ENCODE measurements at regions not wholly inside any gene's neighbourhood (a gene's known extent, or its start where the extent isn't known, plus 50 kb on each side); places are given as distances from the start of the nearest gene placed in this dataset.

- POLR2A ChIA-PET, result no interaction called here
- Mint-ChIP-seq H3K27me3 (ENCODE audit: low read depth) (no peaks in the 10 kb centered on the region), H3K36me3 (no peaks in the 10 kb centered on the region), H3K4me3 (no peak overlapping the region), H3K27ac (no peak overlapping the region), H3K9me3 (no peaks in the 10 kb centered on the region), H3K4me1 (peaks cover 18% of the 10 kb centered on the region)
- TF ChIP-seq FOXP4 (CRISPR knock-in tag; IDR thresholded peaks at IDR 0.05), result no peak
- no peak for TF ChIP-seq TCF7 (CRISPR knock-in tag; IDR thresholded peaks at IDR 0.05; ENCODE audit: low read depth)
- TF ChIP-seq ZNF512 (CRISPR knock-in tag; IDR thresholded peaks at IDR 0.05; ENCODE audit: borderline replicate concordance), result no peak
- no peak for TF ChIP-seq GABPB1 (CRISPR knock-in tag; IDR thresholded peaks at IDR 0.05)
- TF ChIP-seq ATF2 (CRISPR knock-in tag; IDR thresholded peaks at IDR 0.05; ENCODE audit: borderline replicate concordance, low read depth), result no peak
- TF ChIP-seq ZNF232 (CRISPR knock-in tag; IDR thresholded peaks at IDR 0.05), result no peak
- TF ChIP-seq, protein P1, sequence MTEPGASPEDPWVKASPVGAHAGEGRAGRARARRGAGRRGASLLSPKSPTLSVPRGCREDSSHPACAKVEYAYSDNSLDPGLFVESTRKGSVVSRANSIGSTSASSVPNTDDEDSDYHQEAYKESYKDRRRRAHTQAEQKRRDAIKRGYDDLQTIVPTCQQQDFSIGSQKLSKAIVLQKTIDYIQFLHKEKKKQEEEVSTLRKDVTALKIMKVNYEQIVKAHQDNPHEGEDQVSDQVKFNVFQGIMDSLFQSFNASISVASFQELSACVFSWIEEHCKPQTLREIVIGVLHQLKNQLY (CRISPR knock-in tag; IDR thresholded peaks at IDR 0.05), result no peak
- no peak for TF ChIP-seq NR1H2 (CRISPR knock-in tag; IDR thresholded peaks at IDR 0.05)
- TF ChIP-seq RELA (CRISPR knock-in tag; IDR thresholded peaks at IDR 0.05; ENCODE audit: borderline replicate concordance), result no peak
- TF ChIP-seq ESRRA (CRISPR knock-in tag; IDR thresholded peaks at IDR 0.05; ENCODE audit: borderline replicate concordance), result no peak
- CTCF ChIA-PET, result no interaction called here
- ATAC-seq (no peak), DNase-seq (ENCODE audit: low spot score) (no peak)
Observed at GRCh38 chr2:156753766-156754165, 317.6 kb downstream of the GPD2 start.

GRCh38 chr2:156756516-156756915 lies 320.3 kb downstream of the GPD2 start:
- Mint-ChIP-seq H3K36me3 (no peaks in the 10 kb centered on the region; the same call in 1 of the 2 replicates), H3K27me3 (ENCODE audit: low read depth) (no peaks in the 10 kb centered on the region), H3K4me1 (peaks cover 5% of the 10 kb centered on the region; the same call in 1 of the 2 replicates), H3K4me3 (no peak overlapping the region), H3K27ac (no peak overlapping the region), H3K9me3 (peaks cover 14% of the 10 kb centered on the region)
- ATAC-seq, result no peak
- ChIA-PET CTCF (no interaction called here), POLR2A (no interaction called here)
- no peak for DNase-seq (ENCODE audit: low spot score)
- TF ChIP-seq TEAD4 (CRISPR knock-in tag; IDR thresholded peaks at IDR 0.05) (no peak), ELF4 (CRISPR knock-in tag; IDR thresholded peaks at IDR 0.05; ENCODE audit: low read depth) (no peak), ZNF671 (CRISPR knock-in tag; IDR thresholded peaks at IDR 0.05) (no peak), RELA (CRISPR knock-in tag; IDR thresholded peaks at IDR 0.05; ENCODE audit: borderline replicate concordance) (no peak), TP53 (CRISPR knock-in tag; IDR thresholded peaks at IDR 0.05) (no peak)

DNA sequence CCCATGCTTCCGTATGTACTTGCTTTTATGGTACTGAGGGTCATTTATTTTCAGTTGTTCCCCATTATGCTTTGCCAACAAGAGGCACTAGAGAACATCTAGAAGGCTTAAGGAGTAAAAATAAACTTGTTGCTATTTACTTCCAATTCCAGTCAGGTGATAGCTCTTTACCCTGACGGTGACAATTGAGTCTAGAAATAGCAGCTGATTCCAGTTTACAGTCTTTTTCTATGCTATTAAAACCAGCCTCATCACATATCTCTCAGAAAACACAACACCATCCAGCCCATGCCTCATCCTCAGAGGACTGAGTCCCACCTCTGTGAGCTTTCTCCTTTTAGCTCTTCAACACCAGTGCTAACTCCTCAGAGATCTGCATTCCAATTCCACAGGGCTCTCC lies 327.0 kb downstream of the GPD2 start:
- no peak overlapping the region for H3K4me3 Mint-ChIP-seq
- no peak for ATAC-seq
- H3K4me1 Mint-ChIP-seq, result 0 out of 2 replicates have a peak, but pooled peaks cover 2% of the 10 kb centered on the region
- no peaks in the 10 kb centered on the region for H3K27me3 Mint-ChIP-seq (ENCODE audit: low read depth)
- peaks cover 3% of the 10 kb centered on the region; the same call in 1 of the 2 replicates for H3K36me3 Mint-ChIP-seq
- no peak overlapping the region for H3K27ac Mint-ChIP-seq
- ChIA-PET POLR2A (no interaction called here), CTCF (no interaction called here)
- H3K9me3 Mint-ChIP-seq, result peaks cover 25% of the 10 kb centered on the region
- DNase-seq (ENCODE audit: low spot score), result no peak
- TF ChIP-seq, protein P2, sequence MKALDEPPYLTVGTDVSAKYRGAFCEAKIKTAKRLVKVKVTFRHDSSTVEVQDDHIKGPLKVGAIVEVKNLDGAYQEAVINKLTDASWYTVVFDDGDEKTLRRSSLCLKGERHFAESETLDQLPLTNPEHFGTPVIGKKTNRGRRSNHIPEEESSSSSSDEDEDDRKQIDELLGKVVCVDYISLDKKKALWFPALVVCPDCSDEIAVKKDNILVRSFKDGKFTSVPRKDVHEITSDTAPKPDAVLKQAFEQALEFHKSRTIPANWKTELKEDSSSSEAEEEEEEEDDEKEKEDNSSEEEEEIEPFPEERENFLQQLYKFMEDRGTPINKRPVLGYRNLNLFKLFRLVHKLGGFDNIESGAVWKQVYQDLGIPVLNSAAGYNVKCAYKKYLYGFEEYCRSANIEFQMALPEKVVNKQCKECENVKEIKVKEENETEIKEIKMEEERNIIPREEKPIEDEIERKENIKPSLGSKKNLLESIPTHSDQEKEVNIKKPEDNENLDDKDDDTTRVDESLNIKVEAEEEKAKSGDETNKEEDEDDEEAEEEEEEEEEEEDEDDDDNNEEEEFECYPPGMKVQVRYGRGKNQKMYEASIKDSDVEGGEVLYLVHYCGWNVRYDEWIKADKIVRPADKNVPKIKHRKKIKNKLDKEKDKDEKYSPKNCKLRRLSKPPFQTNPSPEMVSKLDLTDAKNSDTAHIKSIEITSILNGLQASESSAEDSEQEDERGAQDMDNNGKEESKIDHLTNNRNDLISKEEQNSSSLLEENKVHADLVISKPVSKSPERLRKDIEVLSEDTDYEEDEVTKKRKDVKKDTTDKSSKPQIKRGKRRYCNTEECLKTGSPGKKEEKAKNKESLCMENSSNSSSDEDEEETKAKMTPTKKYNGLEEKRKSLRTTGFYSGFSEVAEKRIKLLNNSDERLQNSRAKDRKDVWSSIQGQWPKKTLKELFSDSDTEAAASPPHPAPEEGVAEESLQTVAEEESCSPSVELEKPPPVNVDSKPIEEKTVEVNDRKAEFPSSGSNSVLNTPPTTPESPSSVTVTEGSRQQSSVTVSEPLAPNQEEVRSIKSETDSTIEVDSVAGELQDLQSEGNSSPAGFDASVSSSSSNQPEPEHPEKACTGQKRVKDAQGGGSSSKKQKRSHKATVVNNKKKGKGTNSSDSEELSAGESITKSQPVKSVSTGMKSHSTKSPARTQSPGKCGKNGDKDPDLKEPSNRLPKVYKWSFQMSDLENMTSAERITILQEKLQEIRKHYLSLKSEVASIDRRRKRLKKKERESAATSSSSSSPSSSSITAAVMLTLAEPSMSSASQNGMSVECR (CRISPR knock-in tag; IDR thresholded peaks at IDR 0.05; ENCODE audit: borderline replicate concordance), result no peak
- TF ChIP-seq PRRX2 (CRISPR knock-in tag; IDR thresholded peaks at IDR 0.05), result no peak
- TF ChIP-seq CBFB (CRISPR knock-in tag; IDR thresholded peaks at IDR 0.05; ENCODE audit: low read depth), result no peak
- TF ChIP-seq MXD4 (CRISPR knock-in tag; IDR thresholded peaks at IDR 0.05; ENCODE audit: borderline replicate concordance), result no peak
- no peak for TF ChIP-seq ZNF671 (CRISPR knock-in tag; IDR thresholded peaks at IDR 0.05)
